K562 (cell line): ENCODE measurements at regions not wholly inside any gene's neighbourhood (a gene's known extent, or its start where the extent isn't known, plus 50 kb on each side); places are given as distances from the start of the nearest gene placed in this dataset.
"Not testable (repeated sequence)": the region's sequence is repeated elsewhere in the genome, so short reads cannot be mapped to it uniquely, and the experiment has no call there.

ENCODE experiments used
- ATF7 ChIP-seq: fragments of 450-650 bp; IDR thresholded peaks from 2 replicates; pipeline ENCODE4 v1.7.1; 2014; ENCODE audit warnings: mild to moderate bottlenecking, moderate library complexity
- ELF2 ChIP-seq: fragments of 250-450 bp; sonication (Bioruptor Pico); IDR thresholded peaks from 2 replicates; pipeline ENCODE4 v1.5.0; 2021; ENCODE audit warnings: mild to moderate bottlenecking
- EP400 ChIP-seq: fragments of 450-650 bp; IDR thresholded peaks from 2 replicates; pipeline ENCODE4 v1.6.1; 2017; ENCODE audit warnings: antibody characterized with exemption, mild to moderate bottlenecking, moderate library complexity
- ETV5 ChIP-seq: sonication (generic); formaldehyde crosslinking; IDR thresholded peaks from 2 replicates; pipeline ENCODE4 v1.4.0; 2020; ENCODE audit warnings: low read depth, mild to moderate bottlenecking, missing genetic modification reagents
- FOXM1 ChIP-seq, 2 experiments: fragments of 450-650 bp in 1 of 2; sonication (generic) in 1 of 2; formaldehyde crosslinking in 1 of 2; IDR thresholded peaks; 2 replicates each; pipeline versions ENCODE4 v1.6.1 to v1.9.0; 2017 to 2022; ENCODE audit warnings: low read depth in 2 of 2, mild to moderate bottlenecking in 2 of 2, missing genetic modification reagents in 1 of 2, moderate library complexity in 1 of 2
- HDAC1 ChIP-seq, 2 experiments: fragments of 450-650 bp; IDR thresholded peaks; 2 replicates each; pipeline ENCODE4 v1.6.1; 2016 to 2017; ENCODE audit warnings: inconsistent platforms in 1 of 2, mild to moderate bottlenecking in 1 of 2, moderate library complexity in 1 of 2
- PML ChIP-seq: IDR thresholded peaks from 2 replicates; pipeline ENCODE4 v1.6.1; 2012; ENCODE audit warnings: low read length, inconsistent platforms
- RBM22 ChIP-seq: fragments of 200-400 bp; formaldehyde crosslinking; IDR thresholded peaks from 2 replicates; pipeline ENCODE4 v1.6.1; 2018; ENCODE audit warnings: low read length, low read depth; ENCODE audit not compliant: poor library complexity, severe bottlenecking
- TAF1 ChIP-seq: IDR thresholded peaks from 2 replicates; pipeline ENCODE4 v1.6.1; 2011; ENCODE audit warnings: mild to moderate bottlenecking, low read length, moderate library complexity; ENCODE audit not compliant: insufficient read depth, control insufficient read depth, severe bottlenecking; ENCODE audit errors: extremely low read depth
- TAF9B ChIP-seq: fragments of 450-650 bp; IDR thresholded peaks from 2 replicates; pipeline ENCODE4 v1.6.1; 2018; ENCODE audit warnings: mild to moderate bottlenecking; ENCODE audit not compliant: partially characterized antibody
- ZBTB7A ChIP-seq: IDR thresholded peaks from 2 replicates; pipeline ENCODE4 v1.6.1; 2011; ENCODE audit warnings: low read depth, mild to moderate bottlenecking, low read length, moderate library complexity, borderline replicate concordance; ENCODE audit not compliant: control insufficient read depth
- ZNF232 ChIP-seq: sonication (generic); formaldehyde crosslinking; IDR thresholded peaks from 2 replicates; pipeline ENCODE4 v1.8.0; 2022; ENCODE audit warnings: mild to moderate bottlenecking, missing genetic modification reagents
- TF ChIP-seq, protein P1 (sequence below): fragments of 450-650 bp; IDR thresholded peaks from 2 replicates; pipeline ENCODE4 v1.6.1; 2016; ENCODE audit warnings: low read depth
- TF ChIP-seq, protein P2 (sequence below): fragments of 450-650 bp; IDR thresholded peaks from 2 replicates; pipeline ENCODE4 v1.6.1; 2016; ENCODE audit warnings: antibody characterized with exemption
- TF ChIP-seq, protein P3 (sequence below): fragments of 250-450 bp; sonication (Bioruptor Pico); IDR thresholded peaks from 2 replicates; pipeline ENCODE4 v1.4.0; 2020; ENCODE audit warnings: mild to moderate bottlenecking

GRCh38 chr9:40991741-40992471 is 136.6 kb downstream of the FOXD4L6 start (continued):
- TF ChIP-seq, protein P1, sequence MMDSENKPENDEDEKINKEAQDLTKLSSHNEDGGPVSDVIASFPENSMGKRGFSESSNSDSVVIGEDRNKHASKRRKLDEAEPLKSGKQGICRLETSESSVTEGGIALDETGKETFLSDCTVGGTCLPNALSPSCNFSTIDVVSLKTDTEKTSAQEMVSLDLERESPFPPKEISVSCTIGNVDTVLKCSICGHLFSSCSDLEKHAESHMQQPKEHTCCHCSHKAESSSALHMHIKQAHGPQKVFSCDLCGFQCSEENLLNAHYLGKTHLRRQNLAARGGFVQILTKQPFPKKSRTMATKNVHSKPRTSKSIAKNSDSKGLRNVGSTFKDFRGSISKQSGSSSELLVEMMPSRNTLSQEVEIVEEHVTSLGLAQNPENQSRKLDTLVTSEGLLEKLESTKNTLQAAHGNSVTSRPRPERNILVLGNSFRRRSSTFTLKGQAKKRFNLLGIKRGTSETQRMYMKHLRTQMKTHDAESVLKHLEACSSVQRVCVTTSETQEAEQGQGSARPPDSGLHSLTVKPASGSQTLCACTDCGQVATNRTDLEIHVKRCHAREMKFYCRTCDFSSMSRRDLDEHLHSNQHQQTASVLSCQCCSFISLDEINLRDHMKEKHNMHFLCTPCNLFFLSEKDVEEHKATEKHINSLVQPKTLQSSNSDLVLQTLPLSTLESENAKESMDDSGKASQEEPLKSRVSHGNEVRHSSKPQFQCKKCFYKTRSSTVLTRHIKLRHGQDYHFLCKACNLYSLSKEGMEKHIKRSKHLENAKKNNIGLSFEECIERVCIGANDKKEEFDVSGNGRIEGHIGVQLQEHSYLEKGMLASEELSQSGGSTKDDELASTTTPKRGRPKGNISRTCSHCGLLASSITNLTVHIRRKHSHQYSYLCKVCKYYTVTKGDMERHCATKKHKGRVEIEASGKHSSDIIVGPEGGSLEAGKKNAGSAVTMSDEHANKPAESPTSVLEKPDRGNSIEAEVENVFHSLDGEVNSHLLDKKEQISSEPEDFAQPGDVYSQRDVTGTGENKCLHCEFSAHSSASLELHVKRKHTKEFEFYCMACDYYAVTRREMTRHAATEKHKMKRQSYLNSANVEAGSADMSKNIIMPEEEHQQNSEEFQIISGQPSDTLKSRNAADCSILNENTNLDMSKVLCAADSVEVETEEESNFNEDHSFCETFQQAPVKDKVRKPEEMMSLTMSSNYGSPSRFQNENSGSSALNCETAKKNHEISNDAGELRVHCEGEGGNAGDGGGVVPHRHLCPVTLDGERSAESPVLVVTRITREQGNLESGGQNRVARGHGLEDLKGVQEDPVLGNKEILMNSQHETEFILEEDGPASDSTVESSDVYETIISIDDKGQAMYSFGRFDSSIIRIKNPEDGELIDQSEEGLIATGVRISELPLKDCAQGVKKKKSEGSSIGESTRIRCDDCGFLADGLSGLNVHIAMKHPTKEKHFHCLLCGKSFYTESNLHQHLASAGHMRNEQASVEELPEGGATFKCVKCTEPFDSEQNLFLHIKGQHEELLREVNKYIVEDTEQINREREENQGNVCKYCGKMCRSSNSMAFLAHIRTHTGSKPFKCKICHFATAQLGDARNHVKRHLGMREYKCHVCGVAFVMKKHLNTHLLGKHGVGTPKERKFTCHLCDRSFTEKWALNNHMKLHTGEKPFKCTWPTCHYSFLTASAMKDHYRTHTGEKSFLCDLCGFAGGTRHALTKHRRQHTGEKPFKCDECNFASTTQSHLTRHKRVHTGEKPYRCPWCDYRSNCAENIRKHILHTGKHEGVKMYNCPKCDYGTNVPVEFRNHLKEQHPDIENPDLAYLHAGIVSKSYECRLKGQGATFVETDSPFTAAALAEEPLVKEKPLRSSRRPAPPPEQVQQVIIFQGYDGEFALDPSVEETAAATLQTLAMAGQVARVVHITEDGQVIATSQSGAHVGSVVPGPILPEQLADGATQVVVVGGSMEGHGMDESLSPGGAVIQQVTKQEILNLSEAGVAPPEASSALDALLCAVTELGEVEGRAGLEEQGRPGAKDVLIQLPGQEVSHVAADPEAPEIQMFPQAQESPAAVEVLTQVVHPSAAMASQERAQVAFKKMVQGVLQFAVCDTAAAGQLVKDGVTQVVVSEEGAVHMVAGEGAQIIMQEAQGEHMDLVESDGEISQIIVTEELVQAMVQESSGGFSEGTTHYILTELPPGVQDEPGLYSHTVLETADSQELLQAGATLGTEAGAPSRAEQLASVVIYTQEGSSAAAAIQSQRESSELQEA = peak; percentile 97
- TF ChIP-seq ZNF232 = peak; percentile 71; the same call in 1 of the 2 replicates
- TF ChIP-seq RBM22 = peak; percentile 61
- TF ChIP-seq EP400 = peak; percentile 75; the same call in 1 of the 2 replicates
- TF ChIP-seq FOXM1 (IDR thresholded peaks at IDR 0.05; ENCODE audit: low read depth) = not testable (repeated sequence)
- TF ChIP-seq FOXM1 (CRISPR knock-in tag; IDR thresholded peaks at IDR 0.05; ENCODE audit: low read depth) = peak; percentile 90
- peak; percentile 96 for TF ChIP-seq ELF2 (CRISPR knock-in tag)
- peak; percentile 53; the same call in 1 of the 2 replicates for TF ChIP-seq ATF7
- TF ChIP-seq, protein P2, sequence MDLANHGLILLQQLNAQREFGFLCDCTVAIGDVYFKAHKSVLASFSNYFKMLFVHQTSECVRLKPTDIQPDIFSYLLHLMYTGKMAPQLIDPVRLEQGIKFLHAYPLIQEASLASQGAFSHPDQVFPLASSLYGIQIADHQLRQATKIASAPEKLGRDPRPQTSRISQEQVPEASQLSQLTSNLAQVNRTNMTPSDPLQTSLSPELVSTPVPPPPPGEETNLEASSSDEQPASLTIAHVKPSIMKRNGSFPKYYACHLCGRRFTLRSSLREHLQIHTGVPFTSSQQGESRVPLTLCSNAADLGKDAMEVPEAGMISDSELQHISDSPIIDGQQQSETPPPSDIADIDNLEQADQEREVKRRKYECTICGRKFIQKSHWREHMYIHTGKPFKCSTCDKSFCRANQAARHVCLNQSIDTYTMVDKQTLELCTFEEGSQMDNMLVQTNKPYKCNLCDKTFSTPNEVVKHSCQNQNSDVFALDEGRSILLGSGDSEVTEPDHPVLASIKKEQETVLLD = peak; percentile 45; the same call in 1 of the 2 replicates
- TF ChIP-seq ETV5 (CRISPR knock-in tag) = peak; percentile 61
- TF ChIP-seq ZBTB7A = peak; percentile 46; the same call in 1 of the 2 replicates
- peak in 1 of 2 experiments; percentile 54; a peak in 2 of 4 replicates for TF ChIP-seq HDAC1 (IDR thresholded peaks at IDR 0.05)
- TF ChIP-seq TAF9B = peak; percentile 80
- TF ChIP-seq PML = peak; percentile 70; the same call in 1 of the 2 replicates
- TF ChIP-seq, protein P3, sequence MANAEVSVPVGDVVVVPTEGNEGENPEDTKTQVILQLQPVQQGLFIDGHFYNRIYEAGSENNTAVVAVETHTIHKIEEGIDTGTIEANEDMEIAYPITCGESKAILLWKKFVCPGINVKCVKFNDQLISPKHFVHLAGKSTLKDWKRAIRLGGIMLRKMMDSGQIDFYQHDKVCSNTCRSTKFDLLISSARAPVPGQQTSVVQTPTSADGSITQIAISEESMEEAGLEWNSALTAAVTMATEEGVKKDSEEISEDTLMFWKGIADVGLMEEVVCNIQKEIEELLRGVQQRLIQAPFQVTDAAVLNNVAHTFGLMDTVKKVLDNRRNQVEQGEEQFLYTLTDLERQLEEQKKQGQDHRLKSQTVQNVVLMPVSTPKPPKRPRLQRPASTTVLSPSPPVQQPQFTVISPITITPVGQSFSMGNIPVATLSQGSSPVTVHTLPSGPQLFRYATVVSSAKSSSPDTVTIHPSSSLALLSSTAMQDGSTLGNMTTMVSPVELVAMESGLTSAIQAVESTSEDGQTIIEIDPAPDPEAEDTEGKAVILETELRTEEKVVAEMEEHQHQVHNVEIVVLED (CRISPR knock-in tag) = peak; percentile 37; the same call in 1 of the 2 replicates
- peak; percentile 94 for TF ChIP-seq TAF1
